HCT116 (cell line): ENCODE measurements at regions not wholly inside any gene's neighbourhood (a gene's known extent, or its start where the extent isn't known, plus 50 kb on each side); places are given as distances from the start of the nearest gene placed in this dataset.

Experiments used
- ATAC-seq: fragments of 200-7000 bp; cut with Tn5 transposase; 2 replicates; pipeline ENCODE4 v1.9.1; 2020; ENCODE audit warnings: mild to moderate bottlenecking, moderate library complexity
- BruUV-seq: library from RNA; stranded (reverse); fragments of 400-500 nt; replicated peaks from 2 replicates; lab custom pipeline; 2021; lab: Mats Ljungman, UMichigan
- CTCF ChIA-PET: fragments of 300-600 bp; sonication (Branson Sonifier 250); formaldehyde crosslinking; loops from one replicate; lab custom pipeline; 2021; ENCODE audit warnings: antibody characterized with exemption; lab: Charles Lee
- POLR2A ChIA-PET: fragments of 300-600, 350-600 bp; sonication (Branson Sonifier 250); formaldehyde crosslinking; loops from one replicate; lab custom pipeline; 2021; ENCODE audit warnings: antibody characterized with exemption; lab: Charles Lee
- RAD21 ChIA-PET, 2 experiments: fragments of 300-600 bp; sonication (Branson Sonifier 250); formaldehyde crosslinking; loops; one replicate each; lab custom pipeline; 2023; ENCODE audit warnings: low total read pairs in 2 of 2; ENCODE audit not compliant: uncharacterized antibody in 2 of 2, unreplicated experiment in 2 of 2, low non-redundant PET in 1 of 2; lab: Charles Lee
- DNase-seq: peaks from one replicate; pipeline ENCODE4 v3.0.0-alpha.2; 2010; ENCODE audit warnings: low read depth, low spot score
- H2AFZ ChIP-seq: fragments of 200-600 bp; shearing (Covaris generic), sonication (generic); 2 replicates; pipeline ENCODE4 v1.6.1; 2017; ENCODE audit warnings: low read depth, mixed run types, mixed read lengths, antibody characterized with exemption, low read length; ENCODE audit not compliant: poor library complexity, severe bottlenecking
- H3K27ac ChIP-seq: 2 replicates; pipeline ENCODE4 v1.5.1; 2012; ENCODE audit warnings: low read depth, low read length
- H3K27me3 ChIP-seq: fragments of 200-600 bp; sonication (generic); 2 replicates; pipeline ENCODE4 v1.6.1; 2016; ENCODE audit warnings: mixed run types, low read length, mixed read lengths; ENCODE audit not compliant: insufficient read depth
- H3K36me3 ChIP-seq, 2 experiments: fragments of 200-500 bp in 1 of 2; fragments of 200-600 bp in 1 of 2; sonication (Bioruptor generic) in 1 of 2; sonication (generic) in 1 of 2; 2 replicates each; pipeline versions ENCODE4 v1.5.1 to v1.6.1; 2014 to 2016; ENCODE audit warnings: low read length in 2 of 2, inconsistent platforms in 1 of 2, mixed read lengths in 1 of 2, mixed run types in 1 of 2; ENCODE audit not compliant: insufficient read depth in 2 of 2, control insufficient read depth in 1 of 2
- H3K4me1 ChIP-seq, 2 experiments: fragments of 200-600 bp in 1 of 2; sonication (generic) in 1 of 2; 2 replicates each; pipeline versions ENCODE4 v1.5.1 to v1.6.1; 2012 to 2017; ENCODE audit warnings: low read length in 2 of 2, inconsistent platforms in 1 of 2, mild to moderate bottlenecking in 1 of 2, mixed read lengths in 1 of 2, mixed run types in 1 of 2, moderate library complexity in 1 of 2; ENCODE audit not compliant: insufficient read depth in 2 of 2, control insufficient read depth in 1 of 2
- H3K4me2 ChIP-seq: fragments of 200-600 bp; sonication (generic); 2 replicates; pipeline ENCODE4 v1.6.1; 2017; ENCODE audit warnings: mixed run types, low read length, mixed read lengths
- H3K4me3 ChIP-seq, 2 experiments: fragments of 200-600 bp in 1 of 2; sonication (generic) in 1 of 2; replicated peaks in 1 of 2; 2 replicates each; pipeline ENCODE4 v1.5.1; 2011 to 2016; ENCODE audit warnings: low read length in 2 of 2, control low read depth in 1 of 2, low read depth in 1 of 2, mild to moderate bottlenecking in 1 of 2, mixed read lengths in 1 of 2, mixed run types in 1 of 2
- H3K79me2 ChIP-seq: fragments of 200-600 bp; sonication (generic); 2 replicates; pipeline ENCODE4 v1.6.1; 2017; ENCODE audit warnings: mild to moderate bottlenecking, mixed run types, low read length, moderate library complexity, mixed read lengths; ENCODE audit not compliant: insufficient read depth
- H3K9ac ChIP-seq: fragments of 200-600 bp; sonication (generic); 2 replicates; pipeline ENCODE4 v1.6.1; 2016; ENCODE audit warnings: low read length, mixed read lengths
- H3K9me2 ChIP-seq: fragments of 200-600 bp; sonication (generic), shearing (Covaris generic); 2 replicates; pipeline ENCODE4 v1.6.1; 2017; ENCODE audit warnings: mixed run types, mild to moderate bottlenecking, moderate library complexity; ENCODE audit not compliant: insufficient read depth
- H3K9me3 ChIP-seq, 2 experiments: fragments of 200-500 bp in 1 of 2; fragments of 200-600 bp in 1 of 2; sonication (Bioruptor generic) in 1 of 2; sonication (generic) in 1 of 2; 2 replicates each; pipeline ENCODE4 v1.6.1; 2014 to 2017; ENCODE audit warnings: low read length in 2 of 2, mixed read lengths in 2 of 2, inconsistent platforms in 1 of 2, low read depth in 1 of 2, mild to moderate bottlenecking in 1 of 2, mixed run types in 1 of 2, moderate library complexity in 1 of 2; ENCODE audit not compliant: control insufficient read depth in 1 of 2, insufficient read depth in 1 of 2
- H4K20me1 ChIP-seq: fragments of 200-600 bp; sonication (generic), shearing (Covaris generic); 2 replicates; pipeline ENCODE4 v1.6.1; 2017; ENCODE audit warnings: mixed run types, mild to moderate bottlenecking, moderate library complexity; ENCODE audit not compliant: insufficient read depth
- ATF3 ChIP-seq: IDR thresholded peaks from 2 replicates; pipeline ENCODE4 v1.6.1; 2012
- CBX3 ChIP-seq: IDR thresholded peaks from 2 replicates; pipeline ENCODE4 v1.6.1; 2012; ENCODE audit warnings: low read depth
- CEBPB ChIP-seq: IDR thresholded peaks from 2 replicates; pipeline ENCODE4 v1.6.1; 2012; ENCODE audit warnings: low read depth
- CTCF ChIP-seq, 3 experiments: fragments of 200-600 bp in 1 of 3; sonication (generic) in 1 of 3; IDR thresholded peaks in 2 of 3; conservative IDR thresholded peaks in 1 of 3; 2 replicates each; pipeline ENCODE4 v1.5.1; 2012 to 2017; ENCODE audit warnings: low read depth in 2 of 3, low read length in 2 of 3, antibody characterized with exemption in 1 of 3, borderline replicate concordance in 1 of 3, control low read depth in 1 of 3, mild to moderate bottlenecking in 1 of 3, mixed read lengths in 1 of 3, mixed run types in 1 of 3, moderate library complexity in 1 of 3; ENCODE audit not compliant: insufficient read depth in 1 of 3
- EGR1 ChIP-seq: IDR thresholded peaks from 2 replicates; pipeline ENCODE4 v1.6.1; 2012; ENCODE audit warnings: low read depth
- ELF1 ChIP-seq: IDR thresholded peaks from 2 replicates; pipeline ENCODE4 v1.6.1; 2012; ENCODE audit warnings: low read depth, borderline replicate concordance
- EZH2 ChIP-seq: fragments of 200-600 bp; sonication (generic); IDR thresholded peaks from 2 replicates; pipeline ENCODE4 v1.6.1; 2017; ENCODE audit warnings: antibody characterized with exemption, mixed run types
- JUND ChIP-seq: IDR thresholded peaks from 2 replicates; pipeline ENCODE4 v1.6.1; 2012
- MAX ChIP-seq: IDR thresholded peaks from 2 replicates; pipeline ENCODE4 v1.6.1; 2012
- POLR2A ChIP-seq: IDR thresholded peaks from 2 replicates; pipeline ENCODE4 v1.7.0; 2011; ENCODE audit warnings: borderline replicate concordance; ENCODE audit not compliant: insufficient read depth, insufficient read length; ENCODE audit errors: extremely low read depth
- POLR2AphosphoS5 ChIP-seq: IDR thresholded peaks from 2 replicates; pipeline ENCODE4 v1.6.1; 2011; ENCODE audit warnings: mild to moderate bottlenecking, low read depth, low read length, moderate library complexity
- REST ChIP-seq: IDR thresholded peaks from 2 replicates; pipeline ENCODE4 v1.6.1; 2012; ENCODE audit warnings: low read depth
- SIN3A ChIP-seq: IDR thresholded peaks from 2 replicates; pipeline ENCODE4 v1.6.1; 2012; ENCODE audit warnings: low read depth
- SP1 ChIP-seq: IDR thresholded peaks from 2 replicates; pipeline ENCODE4 v1.6.1; 2012; ENCODE audit warnings: low read depth
- TCF7L2 ChIP-seq: IDR thresholded peaks from 2 replicates; pipeline ENCODE4 v1.7.0; 2011; ENCODE audit warnings: borderline replicate concordance, inconsistent platforms; ENCODE audit not compliant: insufficient read depth, insufficient read length; ENCODE audit errors: extremely low read depth
- YY1 ChIP-seq: IDR thresholded peaks from 2 replicates; pipeline ENCODE4 v1.6.1; 2011; ENCODE audit warnings: low read length, low read depth, moderate library complexity, mild to moderate bottlenecking; ENCODE audit not compliant: insufficient replicate concordance; ENCODE audit errors: extremely low read depth
- ZFX ChIP-seq: fragments of 450-650 bp; IDR thresholded peaks from 2 replicates; pipeline ENCODE4 v1.6.1; 2017
- intact Hi-C: fragments of 100-400 bp; cut with micrococcal nuclease; formaldehyde crosslinking; loops from 2 replicates; pipeline ENCODE4 v1.10.0; 2022

- no peaks in the 10 kb centered on the region for H3K4me1 ChIP-seq
- H3K27ac ChIP-seq = no peak overlapping the region
- H4K20me1 ChIP-seq = no peaks in the 10 kb centered on the region
- H3K9me2 ChIP-seq = no peaks in the 10 kb centered on the region
- H2AFZ ChIP-seq = no peak overlapping the region
- CTCF ChIA-PET = no interaction called here
- no peaks in the 10 kb centered on the region for H3K79me2 ChIP-seq
- no peak overlapping the region for H3K4me3 ChIP-seq
- peaks cover 20% of the 10 kb centered on the region; the same call in 1 of the 2 replicates for H3K27me3 ChIP-seq
- RAD21 ChIA-PET = no interaction called here
- DNase-seq = no peak
- H3K36me3 ChIP-seq = no peaks in the 10 kb centered on the region
- TF ChIP-seq YY1 = no peak
- TF ChIP-seq ATF3 = no peak
- no peak for TF ChIP-seq EGR1
- TF ChIP-seq EZH2 = no peak
- no peak for TF ChIP-seq POLR2A
- no peak for TF ChIP-seq SP1
- TF ChIP-seq REST = no peak
- no peak for TF ChIP-seq TCF7L2
- TF ChIP-seq POLR2AphosphoS5 = no peak
- no peak for TF ChIP-seq CTCF (IDR thresholded peaks at IDR 0.05 in 2 of 3, conservative IDR thresholded peaks at IDR 0.05 in 1 of 3; ENCODE audit: borderline replicate concordance in 1 of 3, insufficient read depth in 1 of 3, low read depth in 2 of 3, low read length in 2 of 3)
- no peak for TF ChIP-seq MAX
- TF ChIP-seq JUND = no peak
- TF ChIP-seq ZFX = no peak
- TF ChIP-seq ELF1 = no peak
- TF ChIP-seq CBX3 = no peak
- no peak for TF ChIP-seq SIN3A
- no peak for TF ChIP-seq CEBPB
- no TSS peak for BruUV-seq
- no peak overlapping the region for H3K9ac ChIP-seq
- POLR2A ChIA-PET = no interaction called here
- ATAC-seq = no peak
- H3K9me3 ChIP-seq = no peaks in the 10 kb centered on the region
- H3K4me2 ChIP-seq = no peak overlapping the region
- intact Hi-C loops = no loop called here
Measured at GRCh38 chr4:54447304-54447703, 210.5 kb upstream of the KIT start.
